ENCODE measurements at regions not wholly inside any gene's neighbourhood (a gene's known extent, or its start where the extent isn't known, plus 50 kb on each side); places are given as distances from the start of the nearest gene placed in this dataset.

GRCh38 chr5:60060389-60060788 is 166.9 kb upstream of the PDE4D start:
- TF ChIP-seq, protein P1, sequence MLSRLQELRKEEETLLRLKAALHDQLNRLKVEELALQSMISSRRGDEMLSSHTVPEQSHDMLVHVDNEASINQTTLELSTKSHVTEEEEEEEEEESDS (CRISPR knock-in tag; IDR thresholded peaks at IDR 0.05; ENCODE audit: borderline replicate concordance): no peak
- TF ChIP-seq TCF12 (IDR thresholded peaks at IDR 0.05) (no peak), TCF12 (CRISPR knock-in tag; IDR thresholded peaks at IDR 0.05) (no peak), NCOA2 (CRISPR knock-in tag; IDR thresholded peaks at IDR 0.05) (no peak), POLR2AphosphoS5 (IDR thresholded peaks at IDR 0.05; ENCODE audit: low read depth, low read length) (no peak)
